Stimulated activated CD8-positive, alpha-beta memory T cell treated with anti-CD3 and anti-CD28 coated beads, Interleukin-15, amount 100 ng/mL, for 48 hours (primary cell): ENCODE measurements at regions not wholly inside any gene's neighbourhood (a gene's known extent, or its start where the extent isn't known, plus 50 kb on each side); places are given as distances from the start of the nearest gene placed in this dataset.
A peak's percentile ranks its signal among the peaks of the same experiment; 100 is the strongest.
"Not testable (repeated sequence)": the region's sequence is repeated elsewhere in the genome, so short reads cannot be mapped to it uniquely, and the experiment has no call there.

Experiments
- DNase-seq, 2 donors: peaks; one replicate each; pipeline ENCODE4 v3.0.0-alpha.2; 2020; ENCODE audit warnings: low read depth in 2 of 2

- not testable (repeated sequence) for DNase-seq
Measured at GRCh38 chr1:37380546-37380945, 93.8 kb upstream of the ZC3H12A start.

GRCh38 chr1:37387854-37388253, 86.5 kb upstream of the ZC3H12A start:
- no peak for DNase-seq

GRCh38 chr1:37389327-37389726, 85.1 kb upstream of the ZC3H12A start:
- no peak for DNase-seq

GRCh38 chr1:37391211-37392011, 83.0 kb upstream of the ZC3H12A start:
- no peak for DNase-seq

GRCh38 chr1:37392051-37392450, 82.3 kb upstream of the ZC3H12A start:
- no peak for DNase-seq

GRCh38 chr1:37393173-37394120, 80.9 kb upstream of the ZC3H12A start:
- DNase-seq: no peak

- no peak for DNase-seq
Measured at GRCh38 chr1:37394574-37395464, 79.6 kb upstream of the ZC3H12A start.

GRCh38 chr1:37398096-37398495, 76.3 kb upstream of the ZC3H12A start:
- no peak for DNase-seq

- no peak for DNase-seq
Measured at GRCh38 chr1:37399205-37399604, 75.2 kb upstream of the ZC3H12A start.

- no peak for DNase-seq
Measured at GRCh38 chr1:37399830-37400464, 74.4 kb upstream of the ZC3H12A start.

- DNase-seq: no peak
Measured at GRCh38 chr1:37400466-37401225, 73.7 kb upstream of the ZC3H12A start.

GRCh38 chr1:37403166-37403565, 71.2 kb upstream of the ZC3H12A start:
- no peak for DNase-seq

GRCh38 chr1:37404711-37405110, 69.7 kb upstream of the ZC3H12A start:
- no peak for DNase-seq

GRCh38 chr1:37410105-37410504, 64.3 kb upstream of the ZC3H12A start:
- peak in 1 of 2 donors; percentile 4 for DNase-seq

GRCh38 chr1:37410815-37411214, 63.6 kb upstream of the ZC3H12A start:
- no peak for DNase-seq

GRCh38 chr1:37415611-37416244, 58.7 kb upstream of the ZC3H12A start:
- no peak for DNase-seq

GRCh38 chr1:37420456-37420855, 53.9 kb upstream of the ZC3H12A start:
- DNase-seq: no peak

- no peak for DNase-seq
Measured at GRCh38 chr1:37423810-37424209, 50.6 kb upstream of the ZC3H12A start.

GRCh38 chr1:37424523-37424922, 49.9 kb upstream of the ZC3H12A start:
- DNase-seq: no peak
